Thyroid gland (tissue), 4 donors: ENCODE measurements at regions not wholly inside any gene's neighbourhood (a gene's known extent, or its start where the extent isn't known, plus 50 kb on each side); places are given as distances from the start of the nearest gene placed in this dataset.

Source experiments
- CTCF ChIP-seq, 6 experiments: fragments of 200-600 bp in 3 of 6; fragments of 450-650 bp in 3 of 6; sonication (generic) in 3 of 6; IDR thresholded peaks; one replicate each; pipeline ENCODE4 v1.5.1; 2016 to 2019; ENCODE audit warnings: antibody characterized with exemption in 6 of 6, mild to moderate bottlenecking in 2 of 6, inconsistent platforms in 1 of 6, moderate library complexity in 1 of 6
- POLR2A ChIP-seq, 2 donors: fragments of 450-650 bp; IDR thresholded peaks; one replicate each; pipeline ENCODE4 v1.6.1; 2017; ENCODE audit warnings: antibody characterized with exemption in 2 of 2, mild to moderate bottlenecking in 2 of 2, moderate library complexity in 1 of 2

- TF ChIP-seq POLR2A (IDR thresholded peaks at IDR 0.05): no peak
- TF ChIP-seq CTCF (IDR thresholded peaks at IDR 0.05): no peak
Observed at GRCh38 chr10:44216073-44216472, 168.8 kb downstream of the CXCL12 start.
